Transverse colon (tissue), 4 donors: ENCODE measurements at regions not wholly inside any gene's neighbourhood (a gene's known extent, or its start where the extent isn't known, plus 50 kb on each side); places are given as distances from the start of the nearest gene placed in this dataset.

Source experiments
- DNase-seq: peaks from one replicate; pipeline ENCODE4 v3.0.0-alpha.2; 2019
- H3K27ac ChIP-seq, 4 donors: fragments of 200-600 bp; sonication (generic); 2 replicates each; pipeline ENCODE4 v1.5.1; 2016 to 2018; ENCODE audit warnings: inconsistent platforms in 4 of 4
- H3K27me3 ChIP-seq: fragments of 200-600 bp; sonication (generic); 2 replicates; pipeline ENCODE4 v1.5.1; 2017; ENCODE audit warnings: inconsistent platforms
- H3K36me3 ChIP-seq, 4 donors: fragments of 200-600 bp; sonication (generic); 2 replicates each; pipeline ENCODE4 v1.5.1; 2017 to 2019; ENCODE audit warnings: inconsistent platforms in 4 of 4
- H3K4me1 ChIP-seq, 4 donors: fragments of 200-600 bp; sonication (generic); 2 replicates each; pipeline ENCODE4 v1.5.1; 2017 to 2020; ENCODE audit warnings: inconsistent platforms in 4 of 4
- H3K4me3 ChIP-seq, 4 donors: fragments of 200-600 bp; sonication (generic); 1 replicate in 1 of 4; 2 replicates in 3 of 4; pipeline versions ENCODE4 v1.5.1 to v1.6.1; 2017 to 2019; ENCODE audit warnings: inconsistent platforms in 4 of 4
- H3K9me3 ChIP-seq, 2 donors: fragments of 200-600 bp; sonication (generic); 2 replicates each; pipeline ENCODE4 v1.5.1; 2017 to 2019; ENCODE audit warnings: inconsistent platforms in 2 of 2
- EP300 ChIP-seq: sonication (generic); formaldehyde crosslinking; IDR thresholded peaks from one replicate; pipeline ENCODE4 v1.6.1; 2017; ENCODE audit warnings: antibody characterized with exemption, low read depth
- POLR2A ChIP-seq: fragments of 450-650 bp; IDR thresholded peaks from one replicate; pipeline ENCODE4 v1.6.1; 2016; ENCODE audit warnings: antibody characterized with exemption, mild to moderate bottlenecking, moderate library complexity
- POLR2AphosphoS5 ChIP-seq, 3 donors: sonication (generic); formaldehyde crosslinking; IDR thresholded peaks; one replicate each; pipeline ENCODE4 v1.6.1; 2016; ENCODE audit warnings: antibody characterized with exemption in 3 of 3
- WGBS, 2 donors: methylation state at CpG; one replicate each; pipeline ENCODE4 v1.1.5; 2018; ENCODE audit warnings: low coverage in 1 of 2; 5-methylcytosine and 5-hydroxymethylcytosine counted together
- in situ Hi-C, 4 donors: fragments of 200-750 bp; cut with MboI; loops; one replicate each; pipeline versions ENCODE4 v1.15.0 to v1.15.1; 2017; ENCODE audit warnings: low sequenced_read_pairs in 3 of 4, low pct_ligation_motif_present in 1 of 4, low pct_unique_long_range_greater_than_20kb in 1 of 4
- intact Hi-C: fragments of 100-400 bp; cut with DNase I; formaldehyde crosslinking; loops from one replicate; pipeline ENCODE4 v1.15.1; 2023; ENCODE audit warnings: low total_unique reads
- TF ChIP-seq, protein P1 (sequence below), 5 experiments: fragments of 200-600 bp in 3 of 5; fragments of 450-650 bp in 2 of 5; sonication (generic) in 3 of 5; IDR thresholded peaks; 1 replicate in 2 of 5; 2 replicates in 3 of 5; pipeline ENCODE4 v1.5.1; 2016 to 2017; ENCODE audit warnings: antibody characterized with exemption in 5 of 5, inconsistent platforms in 3 of 5, mild to moderate bottlenecking in 2 of 5, moderate library complexity in 1 of 5

DNA sequence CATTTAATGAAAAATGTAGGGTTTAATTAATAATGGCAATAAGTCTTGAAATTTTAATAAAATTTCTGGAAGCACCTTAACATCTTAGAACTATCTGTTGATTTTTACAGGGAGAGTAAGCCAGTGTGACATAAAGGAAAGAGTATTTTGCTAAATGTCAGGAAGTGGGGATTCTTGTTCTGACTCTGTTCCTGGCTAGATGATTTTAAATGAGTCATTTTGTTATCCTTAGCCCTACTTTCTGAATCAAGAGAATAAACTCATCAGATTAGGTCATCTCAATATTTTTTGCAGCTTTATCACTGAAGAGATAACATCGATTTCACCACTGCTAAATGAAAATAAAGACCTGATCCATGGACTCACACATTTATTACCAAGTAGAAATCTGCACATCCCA lies 377.5 kb upstream of the CYRIA start:
- in situ Hi-C loops: no loop called here
- H3K27me3 ChIP-seq: no peaks in the 10 kb centered on the region
- DNase-seq: no peak
- intact Hi-C loops: no loop called here
- no peak overlapping the region for H3K4me3 ChIP-seq
- no peaks in the 10 kb centered on the region for H3K4me1 ChIP-seq
- no peaks in the 10 kb centered on the region for H3K36me3 ChIP-seq
- 71% methylated on average over 1 of the region's 1 CpG; no CpG with 5 or more reads in 1 of the 2 donors for WGBS, 2 donors
- TF ChIP-seq EP300 (no peak), POLR2AphosphoS5 (IDR thresholded peaks at IDR 0.05) (no peak), POLR2A (no peak)
- TF ChIP-seq, protein P1, sequence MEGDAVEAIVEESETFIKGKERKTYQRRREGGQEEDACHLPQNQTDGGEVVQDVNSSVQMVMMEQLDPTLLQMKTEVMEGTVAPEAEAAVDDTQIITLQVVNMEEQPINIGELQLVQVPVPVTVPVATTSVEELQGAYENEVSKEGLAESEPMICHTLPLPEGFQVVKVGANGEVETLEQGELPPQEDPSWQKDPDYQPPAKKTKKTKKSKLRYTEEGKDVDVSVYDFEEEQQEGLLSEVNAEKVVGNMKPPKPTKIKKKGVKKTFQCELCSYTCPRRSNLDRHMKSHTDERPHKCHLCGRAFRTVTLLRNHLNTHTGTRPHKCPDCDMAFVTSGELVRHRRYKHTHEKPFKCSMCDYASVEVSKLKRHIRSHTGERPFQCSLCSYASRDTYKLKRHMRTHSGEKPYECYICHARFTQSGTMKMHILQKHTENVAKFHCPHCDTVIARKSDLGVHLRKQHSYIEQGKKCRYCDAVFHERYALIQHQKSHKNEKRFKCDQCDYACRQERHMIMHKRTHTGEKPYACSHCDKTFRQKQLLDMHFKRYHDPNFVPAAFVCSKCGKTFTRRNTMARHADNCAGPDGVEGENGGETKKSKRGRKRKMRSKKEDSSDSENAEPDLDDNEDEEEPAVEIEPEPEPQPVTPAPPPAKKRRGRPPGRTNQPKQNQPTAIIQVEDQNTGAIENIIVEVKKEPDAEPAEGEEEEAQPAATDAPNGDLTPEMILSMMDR (IDR thresholded peaks at IDR 0.05): no peak
- H3K9me3 ChIP-seq: no peaks in the 10 kb centered on the region
- no peak overlapping the region for H3K27ac ChIP-seq

DNA sequence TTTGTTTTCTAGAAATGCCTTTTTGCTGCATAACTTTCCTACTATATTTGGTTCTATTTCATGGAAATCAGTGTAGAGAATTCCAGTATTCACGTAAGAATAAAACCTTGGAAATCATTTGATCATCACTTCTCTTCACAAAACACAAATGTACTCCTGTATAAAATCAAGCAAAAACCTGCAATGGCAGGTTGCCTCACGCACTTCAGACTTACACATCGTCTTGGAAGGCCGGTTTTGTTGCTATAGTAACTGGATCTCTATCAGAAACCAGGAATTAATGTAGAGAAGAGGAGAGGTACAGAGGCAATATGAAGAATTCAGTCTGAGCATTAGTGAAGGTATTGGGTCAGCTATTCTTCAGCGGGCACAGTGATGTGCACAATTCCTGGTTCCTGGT lies 370.7 kb upstream of the CYRIA start:
- Histone ChIP-seq H3K27ac (no peak overlapping the region), H3K4me3 (no peak overlapping the region), H3K27me3 (no peaks in the 10 kb centered on the region), H3K4me1 (no peaks in the 10 kb centered on the region), H3K9me3 (no peaks in the 10 kb centered on the region), H3K36me3 (no peaks in the 10 kb centered on the region)
- DNase-seq: no peak
- TF ChIP-seq, protein P1 (IDR thresholded peaks at IDR 0.05): no peak
- no peak for TF ChIP-seq EP300
- TF ChIP-seq POLR2A: no peak
- TF ChIP-seq POLR2AphosphoS5 (IDR thresholded peaks at IDR 0.05): no peak
- in situ Hi-C loops: no loop called here
- WGBS, 2 donors: 74 to 80% methylated on average over 3 to 5 of the region's 5 CpGs
- intact Hi-C loops: no loop called here

DNA sequence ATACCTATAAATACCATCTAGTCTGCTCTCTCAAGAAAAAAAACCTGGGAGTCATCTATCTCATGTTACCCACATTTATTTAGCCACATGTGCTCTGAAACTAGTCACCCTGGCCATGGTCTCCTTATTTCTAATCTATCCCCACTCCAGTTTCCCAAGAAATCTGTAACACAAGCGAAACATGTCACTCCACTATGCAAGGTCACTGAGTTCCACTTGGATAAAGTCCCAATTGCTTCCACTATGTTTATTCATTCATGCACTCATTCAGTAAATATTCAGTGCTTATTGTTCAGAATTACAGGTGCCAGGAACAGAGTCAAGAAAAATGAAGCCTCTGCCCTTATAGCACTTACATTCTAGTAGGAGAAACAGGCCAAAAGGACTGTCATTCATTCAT lies 369.4 kb upstream of the CYRIA start:
- Histone ChIP-seq H3K4me1 (no peaks in the 10 kb centered on the region), H3K36me3 (no peaks in the 10 kb centered on the region), H3K4me3 (no peak overlapping the region), H3K9me3 (no peaks in the 10 kb centered on the region), H3K27me3 (no peaks in the 10 kb centered on the region), H3K27ac (no peak overlapping the region)
- WGBS, 2 donors: 58 to 89% methylated on average over 1 of the region's 1 CpG
- no peak for TF ChIP-seq POLR2A
- TF ChIP-seq, protein P1 (IDR thresholded peaks at IDR 0.05): no peak
- TF ChIP-seq POLR2AphosphoS5 (IDR thresholded peaks at IDR 0.05): no peak
- no peak for TF ChIP-seq EP300
- DNase-seq: no peak
- intact Hi-C loops (no loop called here), in situ Hi-C loops (no loop called here)

DNA sequence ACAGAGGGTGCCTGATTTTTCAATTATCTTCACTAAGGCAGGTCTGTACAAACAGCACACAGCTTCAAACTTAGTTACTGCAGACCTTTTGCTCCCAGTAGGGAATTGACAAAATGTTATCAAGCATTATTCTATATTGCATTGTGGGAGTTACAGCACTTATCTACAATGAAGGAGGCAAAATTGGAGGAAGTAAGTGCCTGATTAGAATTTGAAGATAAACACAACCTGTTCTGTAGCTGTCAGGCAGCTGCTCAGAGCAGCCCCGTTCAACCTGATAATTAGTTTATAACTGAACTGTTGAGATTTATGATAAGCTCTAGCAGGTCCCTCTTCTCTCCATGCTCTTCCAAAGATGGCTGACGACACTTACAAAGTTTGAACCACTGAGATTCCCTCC lies 364.4 kb upstream of the CYRIA start:
- 31 to 52% methylated on average over 2 of the region's 2 CpGs for WGBS, 2 donors
- H3K9me3 ChIP-seq: no peaks in the 10 kb centered on the region
- no peak for DNase-seq
- no peak for TF ChIP-seq EP300
- no peak for TF ChIP-seq POLR2A
- H3K4me3 ChIP-seq: no peak overlapping the region
- no peaks in the 10 kb centered on the region for H3K27me3 ChIP-seq
- H3K36me3 ChIP-seq: no peaks in the 10 kb centered on the region
- H3K4me1 ChIP-seq: no peaks in the 10 kb centered on the region
- no peak overlapping the region for H3K27ac ChIP-seq
- intact Hi-C loops (no loop called here), in situ Hi-C loops (no loop called here)

DNA sequence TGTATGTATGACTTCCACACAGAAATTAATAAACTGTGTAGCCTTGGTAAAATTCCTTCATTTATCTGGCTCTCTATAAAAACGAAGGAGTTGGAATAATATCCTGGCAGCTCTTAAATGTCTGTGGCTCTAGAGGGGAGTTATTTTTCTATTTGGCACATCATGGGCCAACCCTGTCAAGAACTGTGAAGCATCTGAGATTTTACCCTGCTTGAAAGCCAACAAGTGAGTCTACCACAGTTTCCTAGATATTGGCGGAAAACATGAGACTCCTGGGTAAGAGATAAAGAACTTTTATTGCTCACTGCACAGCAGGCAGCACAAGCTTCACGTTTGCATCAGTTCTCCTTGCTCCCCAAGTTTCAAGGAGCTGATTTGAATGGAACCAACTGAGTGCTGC lies 346.7 kb upstream of the CYRIA start:
- DNase-seq: no peak
- no peaks in the 10 kb centered on the region for H3K36me3 ChIP-seq
- no peaks in the 10 kb centered on the region for H3K27me3 ChIP-seq
- in situ Hi-C loops (no loop called here), intact Hi-C loops (no loop called here)
- H3K9me3 ChIP-seq: no peaks in the 10 kb centered on the region
- no peak overlapping the region for H3K27ac ChIP-seq
- no peaks in the 10 kb centered on the region for H3K4me1 ChIP-seq
- TF ChIP-seq, protein P1 (IDR thresholded peaks at IDR 0.05): no peak
- TF ChIP-seq POLR2AphosphoS5 (IDR thresholded peaks at IDR 0.05): no peak
- TF ChIP-seq EP300: no peak
- TF ChIP-seq POLR2A: no peak
- 47 to 50% methylated on average over 1 to 3 of the region's 3 CpGs for WGBS, 2 donors
- no peak overlapping the region for H3K4me3 ChIP-seq
